H1 (cell line): ENCODE measurements at regions not wholly inside any gene's neighbourhood (a gene's known extent, or its start where the extent isn't known, plus 50 kb on each side); places are given as distances from the start of the nearest gene placed in this dataset.

Source experiments
- CTCF ChIA-PET: fragments of 300-600 bp; sonication (Branson Sonifier 250); formaldehyde crosslinking; loops from one replicate; lab custom pipeline; 2021; ENCODE audit not compliant: partially characterized antibody; lab: Charles Lee
- POLR2A ChIA-PET: fragments of 300-600 bp; sonication (Branson Sonifier 250); formaldehyde crosslinking; loops from one replicate; lab custom pipeline; 2021; ENCODE audit warnings: inconsistent platforms; ENCODE audit not compliant: partially characterized antibody; lab: Charles Lee
- DNase-seq, 2 experiments: peaks; one replicate each; pipeline versions ENCODE4 v3.0.0 to v3.0.0-alpha.2; 2010 to 2022; ENCODE audit warnings: low spot score in 2 of 2, low read depth in 1 of 2, mixed read lengths in 1 of 2
- FAIRE-seq: peaks from 2 replicates; lab custom pipeline; 2011; peaks lifted over from hg19 to GRCh38; lab: Jason Lieb, UNC
- H2AFZ ChIP-seq: 2 replicates; pipeline ENCODE4 v1.8.1; 2012; ENCODE audit warnings: low read length, inconsistent platforms
- H2AK5ac ChIP-seq: 2 replicates; pipeline ENCODE4 v1.6.1; 2013; ENCODE audit warnings: low read depth, low read length
- H2BK120ac ChIP-seq: replicated peaks from 2 replicates; pipeline ENCODE3; 2013; ENCODE audit warnings: low read depth, low read length, inconsistent platforms
- H2BK12ac ChIP-seq: 2 replicates; pipeline ENCODE4 v1.6.1; 2013; ENCODE audit warnings: low read depth, low read length
- H2BK15ac ChIP-seq: 2 replicates; pipeline ENCODE4 v1.6.1; 2013; ENCODE audit warnings: low read length
- H2BK20ac ChIP-seq: 2 replicates; pipeline ENCODE4 v1.6.1; 2013; ENCODE audit warnings: low read length
- H2BK5ac ChIP-seq: 2 replicates; pipeline ENCODE4 v1.6.1; 2013; ENCODE audit warnings: low read depth, low read length
- H3K14ac ChIP-seq: 2 replicates; pipeline ENCODE4 v1.6.1; 2013; ENCODE audit warnings: inconsistent platforms; ENCODE audit not compliant: insufficient read length
- H3K18ac ChIP-seq: 2 replicates; pipeline ENCODE4 v1.6.1; 2013; ENCODE audit warnings: low read length; ENCODE audit errors: extremely low read depth
- H3K23ac ChIP-seq: 2 replicates; pipeline ENCODE4 v1.6.1; 2013; ENCODE audit warnings: inconsistent platforms; ENCODE audit not compliant: insufficient read length
- H3K23me2 ChIP-seq: 2 replicates; pipeline ENCODE4 v1.6.1; 2013; ENCODE audit warnings: low read depth, low read length
- H3K27ac ChIP-seq: 2 replicates; pipeline ENCODE4 v1.6.1; 2011; ENCODE audit warnings: low read depth, low read length, inconsistent platforms
- H3K27me3 ChIP-seq, 4 experiments: replicated peaks in 1 of 4; 1 replicate in 1 of 4; 2 replicates in 3 of 4; pipeline versions ENCODE4 v1.6.1 to v1.8.1; 2011 to 2013; ENCODE audit warnings: low read length in 3 of 4, mild to moderate bottlenecking in 3 of 4, inconsistent platforms in 2 of 4, mixed read lengths in 2 of 4, moderate library complexity in 1 of 4; ENCODE audit not compliant: control insufficient read depth in 3 of 4, insufficient read depth in 3 of 4; ENCODE audit errors: extremely low read depth in 1 of 4
- H3K36me3 ChIP-seq, 4 experiments: 2 replicates each; pipeline versions ENCODE4 v1.6.1 to v1.8.1; 2011 to 2013; ENCODE audit warnings: mild to moderate bottlenecking in 4 of 4, low read length in 3 of 4, moderate library complexity in 2 of 4, control low read depth in 1 of 4, inconsistent platforms in 1 of 4; ENCODE audit not compliant: insufficient read depth in 4 of 4, control insufficient read depth in 2 of 4
- H3K4ac ChIP-seq: replicated peaks from 2 replicates; pipeline ENCODE3; 2013; ENCODE audit warnings: low read length, low read depth, mixed read lengths, inconsistent platforms; ENCODE audit not compliant: insufficient read length
- H3K4me1 ChIP-seq, 4 experiments: replicated peaks in 1 of 4; 1 replicate in 1 of 4; 2 replicates in 3 of 4; pipeline versions ENCODE4 v1.6.1 to v1.8.1; 2011 to 2013; ENCODE audit warnings: low read length in 3 of 4, inconsistent platforms in 2 of 4, mixed read lengths in 1 of 4; ENCODE audit not compliant: insufficient read depth in 4 of 4, control insufficient read depth in 3 of 4
- H3K4me2 ChIP-seq, 2 experiments: 2 replicates each; pipeline versions ENCODE4 v1.6.1 to v1.8.1; 2011 to 2013; ENCODE audit warnings: low read depth in 2 of 2, low read length in 2 of 2, control low read depth in 1 of 2, inconsistent platforms in 1 of 2, mild to moderate bottlenecking in 1 of 2; ENCODE audit not compliant: insufficient read depth in 1 of 2
- H3K4me3 ChIP-seq, 4 experiments: fragments of 200-600, 300-600 bp in 1 of 4; sonication (generic), shearing (Covaris generic), sonication (Bioruptor Twin) in 1 of 4; 2 replicates each; pipeline versions ENCODE4 v1.5.1 to v1.8.1; 2011 to 2016; ENCODE audit warnings: low read length in 4 of 4, low read depth in 3 of 4, control low read depth in 2 of 4, inconsistent platforms in 2 of 4, mild to moderate bottlenecking in 2 of 4, mixed read lengths in 1 of 4, moderate library complexity in 1 of 4; ENCODE audit not compliant: insufficient read depth in 2 of 4; ENCODE audit errors: extremely low read depth in 1 of 4
- H3K56ac ChIP-seq: replicated peaks from 2 replicates; pipeline ENCODE3; 2013; ENCODE audit warnings: low read depth, mild to moderate bottlenecking, mixed read lengths, low read length, inconsistent platforms; ENCODE audit not compliant: insufficient read length
- H3K79me1 ChIP-seq: 2 replicates; pipeline ENCODE4 v1.6.1; 2013; ENCODE audit warnings: low read depth, low read length, control low read depth
- H3K79me2 ChIP-seq, 2 experiments: 2 replicates each; pipeline versions ENCODE4 v1.6.1 to v1.8.1; 2012 to 2013; ENCODE audit warnings: low read length in 2 of 2, mild to moderate bottlenecking in 2 of 2, inconsistent platforms in 1 of 2; ENCODE audit not compliant: insufficient read depth in 2 of 2, control insufficient read depth in 1 of 2
- H3K9ac ChIP-seq, 4 experiments: replicated peaks in 1 of 4; 1 replicate in 1 of 4; 2 replicates in 3 of 4; pipeline versions ENCODE4 v1.6.1 to v1.8.1; 2011 to 2013; ENCODE audit warnings: low read depth in 3 of 4, low read length in 3 of 4, control low read depth in 2 of 4, mild to moderate bottlenecking in 2 of 4, moderate library complexity in 2 of 4, inconsistent platforms in 1 of 4; ENCODE audit errors: extremely low read depth in 1 of 4
- H3K9me3 ChIP-seq, 2 experiments: 2 replicates each; pipeline versions ENCODE4 v1.6.1 to v1.8.1; 2012 to 2013; ENCODE audit warnings: mild to moderate bottlenecking in 2 of 2, moderate library complexity in 2 of 2, control low read depth in 1 of 2, inconsistent platforms in 1 of 2, low read depth in 1 of 2, low read length in 1 of 2, mixed read lengths in 1 of 2; ENCODE audit not compliant: insufficient read depth in 2 of 2
- H4K20me1 ChIP-seq, 2 experiments: replicated peaks in 1 of 2; 2 replicates each; pipeline versions ENCODE3 to v1.8.1; 2011 to 2013; ENCODE audit warnings: inconsistent platforms in 2 of 2, low read length in 2 of 2, mild to moderate bottlenecking in 1 of 2; ENCODE audit not compliant: insufficient read depth in 2 of 2, control insufficient read depth in 1 of 2
- H4K5ac ChIP-seq: 2 replicates; pipeline ENCODE4 v1.6.1; 2013; ENCODE audit warnings: low read length, low read depth, mixed read lengths, inconsistent platforms; ENCODE audit not compliant: insufficient read length
- H4K8ac ChIP-seq: 2 replicates; pipeline ENCODE4 v1.8.0; 2013; ENCODE audit warnings: mild to moderate bottlenecking, moderate library complexity, low read length, inconsistent platforms; ENCODE audit not compliant: insufficient read depth; ENCODE audit errors: extremely low read depth
- H4K91ac ChIP-seq: replicated peaks from 2 replicates; pipeline ENCODE3; 2013; ENCODE audit warnings: low read length, mixed read lengths, inconsistent platforms; ENCODE audit not compliant: insufficient read length
- ATF3 ChIP-seq: IDR thresholded peaks from 2 replicates; pipeline ENCODE4 v1.6.1; 2011; ENCODE audit warnings: low read depth, mild to moderate bottlenecking, low read length; ENCODE audit not compliant: insufficient read depth
- BRCA1 ChIP-seq: IDR thresholded peaks from 2 replicates; pipeline ENCODE4 v1.6.1; 2012; ENCODE audit warnings: low read depth, low read length, improper control_type of control experiment
- CBX5 ChIP-seq: fragments of 300-800, 300-1000 bp; sonication (generic); IDR thresholded peaks from 2 replicates; pipeline ENCODE4 v1.7.1; 2016; ENCODE audit warnings: antibody characterized with exemption, low read length, low read depth
- CHD2 ChIP-seq: IDR thresholded peaks from 2 replicates; pipeline ENCODE4 v1.6.1; 2012; ENCODE audit warnings: low read length, improper control_type of control experiment
- GABPA ChIP-seq: IDR thresholded peaks from 2 replicates; pipeline ENCODE4 v1.6.1; 2011; ENCODE audit warnings: mild to moderate bottlenecking, low read length, moderate library complexity, borderline replicate concordance; ENCODE audit not compliant: insufficient read depth
- KDM1A ChIP-seq: fragments of 200-600, 300-600 bp; sonication (generic); IDR thresholded peaks from 2 replicates; pipeline ENCODE4 v1.7.1; 2016; ENCODE audit warnings: mild to moderate bottlenecking, low read length, borderline replicate concordance
- POLR2A ChIP-seq, 2 experiments: IDR thresholded peaks; 1 replicate in 1 of 2; 2 replicates in 1 of 2; pipeline ENCODE4 v1.6.1; 2011; ENCODE audit warnings: low read depth in 2 of 2, low read length in 2 of 2, mild to moderate bottlenecking in 2 of 2; ENCODE audit errors: control extremely low read depth in 1 of 2
- SRF ChIP-seq: IDR thresholded peaks from 2 replicates; pipeline ENCODE4 v1.6.1; 2011; ENCODE audit warnings: mild to moderate bottlenecking, low read depth, low read length, moderate library complexity

GRCh38 chr14:42214981-42215491 is 608.4 kb downstream of the LRFN5 start:
- no peak for FAIRE-seq
- no peak overlapping the region for H3K4me2 ChIP-seq

More at GRCh38 chr14:42214981-42215491, 608.4 kb downstream of the LRFN5 start:
- TF ChIP-seq ATF3 (no peak), CHD2 (no peak), GABPA (no peak), CBX5 (no peak), BRCA1 (no peak), KDM1A (no peak), POLR2A (IDR thresholded peaks at IDR 0.05; ENCODE audit: control extremely low read depth in 1 of 2, low read depth in 2 of 2, low read length in 2 of 2) (no peak), SRF (no peak)
- Histone ChIP-seq H3K18ac (no peak overlapping the region), H2BK12ac (no peak overlapping the region), H2BK15ac (no peak overlapping the region), H3K9ac (no peak overlapping the region), H3K56ac (no peak overlapping the region), H3K4me3 (no peak overlapping the region), H3K14ac (no peak overlapping the region), H3K36me3 (no peaks in the 10 kb centered on the region), H4K20me1 (no peaks in the 10 kb centered on the region), H2AFZ (peak overlapping the region; percentile 21; the same call in 1 of the 2 replicates), H3K79me2 (no peaks in the 10 kb centered on the region), H3K23ac (no peak overlapping the region), H3K23me2 (no peaks in the 10 kb centered on the region; the same call in 1 of the 2 replicates), H4K8ac (no peak overlapping the region), H2AK5ac (no peak overlapping the region), H3K27me3 (no peaks in the 10 kb centered on the region), H3K27ac (no peak overlapping the region), H2BK5ac (no peak overlapping the region), H3K9me3 (no peaks in the 10 kb centered on the region), H4K91ac (no peak overlapping the region), H3K4ac (no peak overlapping the region), H4K5ac (no peak overlapping the region), H2BK120ac (no peak overlapping the region), H3K4me1 (no peaks in the 10 kb centered on the region), H2BK20ac (no peak overlapping the region), H3K79me1 (no peaks in the 10 kb centered on the region)
- DNase-seq, result no peak
- ChIA-PET CTCF (interaction anchor here (1.0 to 1.8 kb wide), 3 partner anchors 9 to 290 kb away, joined by 3 to 4 read pairs (median 3); no protein-coding TSS in a partner anchor), POLR2A (no interaction called here)
